ENCODE measurements at regions not wholly inside any gene's neighbourhood (a gene's known extent, or its start where the extent isn't known, plus 50 kb on each side); places are given as distances from the start of the nearest gene placed in this dataset.

DNA sequence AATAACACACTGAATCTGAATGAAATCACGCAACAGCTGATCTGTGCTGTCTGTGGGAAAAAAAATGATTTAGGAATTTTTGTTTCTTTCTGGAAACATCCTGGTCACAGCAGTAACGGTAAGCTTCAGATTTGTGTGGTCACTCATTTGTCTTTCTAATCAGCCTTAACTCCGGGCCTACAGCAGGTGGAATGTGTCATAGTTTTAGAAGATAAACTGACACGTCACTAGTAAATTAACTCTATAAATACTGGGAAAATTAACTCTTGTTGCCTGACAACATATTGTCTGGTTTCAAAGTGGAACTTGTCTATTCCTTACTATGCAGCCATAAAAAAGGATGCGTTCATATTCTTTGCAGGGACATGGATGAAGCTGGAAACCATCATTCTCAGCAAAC is 58.1 kb upstream of the NCK2 start:
- TF ChIP-seq, protein P1, sequence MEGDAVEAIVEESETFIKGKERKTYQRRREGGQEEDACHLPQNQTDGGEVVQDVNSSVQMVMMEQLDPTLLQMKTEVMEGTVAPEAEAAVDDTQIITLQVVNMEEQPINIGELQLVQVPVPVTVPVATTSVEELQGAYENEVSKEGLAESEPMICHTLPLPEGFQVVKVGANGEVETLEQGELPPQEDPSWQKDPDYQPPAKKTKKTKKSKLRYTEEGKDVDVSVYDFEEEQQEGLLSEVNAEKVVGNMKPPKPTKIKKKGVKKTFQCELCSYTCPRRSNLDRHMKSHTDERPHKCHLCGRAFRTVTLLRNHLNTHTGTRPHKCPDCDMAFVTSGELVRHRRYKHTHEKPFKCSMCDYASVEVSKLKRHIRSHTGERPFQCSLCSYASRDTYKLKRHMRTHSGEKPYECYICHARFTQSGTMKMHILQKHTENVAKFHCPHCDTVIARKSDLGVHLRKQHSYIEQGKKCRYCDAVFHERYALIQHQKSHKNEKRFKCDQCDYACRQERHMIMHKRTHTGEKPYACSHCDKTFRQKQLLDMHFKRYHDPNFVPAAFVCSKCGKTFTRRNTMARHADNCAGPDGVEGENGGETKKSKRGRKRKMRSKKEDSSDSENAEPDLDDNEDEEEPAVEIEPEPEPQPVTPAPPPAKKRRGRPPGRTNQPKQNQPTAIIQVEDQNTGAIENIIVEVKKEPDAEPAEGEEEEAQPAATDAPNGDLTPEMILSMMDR (conservative IDR thresholded peaks at IDR 0.05 in 1 of 2, IDR thresholded peaks at IDR 0.05 in 1 of 2; ENCODE audit: extremely low read depth in 1 of 2, insufficient read depth in 1 of 2, low read depth in 1 of 2, low read length in 2 of 2), result no peak
- no peak for TF ChIP-seq EZH2 (IDR thresholded peaks at IDR 0.05; ENCODE audit: borderline replicate concordance, low read length)
